Stimulated activated CD4-positive, alpha-beta T cell treated with anti-CD3 and anti-CD28 coated beads, Interleukin-2, amount 100 ng/mL, for 24 hours (primary cell): ENCODE measurements at regions not wholly inside any gene's neighbourhood (a gene's known extent, or its start where the extent isn't known, plus 50 kb on each side); places are given as distances from the start of the nearest gene placed in this dataset.

Source experiments
- DNase-seq, 2 donors: peaks; one replicate each; pipeline ENCODE4 v3.0.0-alpha.2; 2020

DNA sequence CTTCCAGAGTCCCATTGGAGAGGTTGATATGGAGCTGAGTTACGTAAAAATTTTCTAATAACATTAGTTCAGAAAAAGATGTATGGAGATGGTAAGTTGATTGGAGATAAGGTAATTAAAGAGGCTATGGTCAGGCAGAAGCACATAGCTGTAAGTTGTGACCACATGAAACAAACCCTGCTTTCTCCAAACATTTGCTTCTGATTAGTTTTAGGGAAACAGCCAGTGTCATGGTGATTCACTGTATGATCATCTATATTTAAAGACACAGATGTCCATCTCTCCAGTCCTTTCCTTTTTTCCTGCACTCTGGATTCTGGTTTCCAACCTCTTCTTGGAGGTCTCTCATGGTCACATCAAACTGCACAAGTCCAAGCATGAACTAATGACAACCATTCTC is 1550.8 kb upstream of the PIK3C3 start:
- no peak for DNase-seq

DNA sequence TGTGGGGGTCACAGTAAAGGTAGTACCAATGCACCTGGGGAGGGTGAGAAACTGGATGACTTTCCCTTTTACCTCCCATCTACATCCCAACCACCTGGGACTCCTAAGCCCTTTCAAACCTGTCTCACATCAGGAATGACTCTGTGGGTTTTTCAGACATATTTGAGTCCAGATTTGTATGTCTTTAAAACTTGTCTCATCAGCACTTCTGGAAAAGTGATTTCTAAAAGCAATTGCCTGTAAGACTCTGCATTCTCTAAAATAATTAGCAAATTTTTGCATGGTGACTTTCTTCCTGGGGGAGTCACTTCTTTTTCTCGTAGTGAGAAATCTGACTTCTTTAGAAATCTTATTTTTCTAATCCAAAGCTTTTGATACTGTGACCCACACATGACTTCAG is 1553.0 kb upstream of the PIK3C3 start:
- no peak for DNase-seq

DNA sequence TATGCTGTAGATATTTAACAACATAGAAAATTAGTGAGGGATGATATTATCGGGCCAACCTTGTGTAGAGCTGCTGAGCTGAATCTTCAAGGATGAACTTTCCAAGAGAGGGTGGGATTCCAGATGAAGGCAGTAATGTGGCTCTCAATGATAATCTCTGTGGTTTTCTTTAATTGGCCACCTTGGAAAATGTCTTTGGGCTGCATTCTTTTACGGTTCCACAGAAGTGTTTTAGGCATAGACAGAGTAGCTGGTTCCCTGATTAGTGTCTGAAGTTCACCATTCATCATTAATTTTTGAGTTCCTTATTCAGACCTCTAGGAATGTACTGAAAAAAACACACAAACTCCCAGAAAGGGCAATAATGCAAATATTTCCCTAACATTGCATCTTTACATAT is 1566.9 kb upstream of the PIK3C3 start:
- DNase-seq, result no peak

DNA sequence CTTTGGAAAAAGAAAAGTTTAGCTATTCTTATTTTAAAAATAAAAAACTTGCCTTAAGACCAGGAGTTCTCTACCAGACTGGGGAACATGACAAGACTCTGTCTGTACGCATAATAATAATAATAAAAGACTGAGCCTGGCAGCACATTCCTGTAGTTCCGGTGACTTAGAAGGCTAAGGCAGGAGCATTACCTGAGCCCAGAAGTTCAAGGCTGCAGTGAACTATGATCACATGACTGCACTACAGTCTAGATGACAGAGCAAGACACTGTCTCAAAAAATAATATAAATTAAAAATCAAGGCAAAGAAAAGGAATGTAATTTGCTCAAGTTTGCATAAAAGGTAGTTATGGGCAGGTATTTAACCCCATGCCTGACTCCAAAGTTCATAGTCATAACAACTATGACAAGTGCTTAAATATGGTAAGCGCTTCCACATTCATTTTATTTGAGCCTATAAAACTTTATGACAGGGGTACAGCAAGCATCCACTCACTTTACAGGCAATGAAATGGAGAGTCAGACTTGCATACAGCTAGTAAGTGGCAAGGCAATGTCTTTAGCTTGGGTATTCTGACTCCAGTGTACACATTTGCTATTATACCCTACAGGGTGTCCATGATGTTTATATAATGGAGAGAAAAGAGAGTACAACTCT is 1567.8 kb upstream of the PIK3C3 start:
- DNase-seq, result no peak

DNA sequence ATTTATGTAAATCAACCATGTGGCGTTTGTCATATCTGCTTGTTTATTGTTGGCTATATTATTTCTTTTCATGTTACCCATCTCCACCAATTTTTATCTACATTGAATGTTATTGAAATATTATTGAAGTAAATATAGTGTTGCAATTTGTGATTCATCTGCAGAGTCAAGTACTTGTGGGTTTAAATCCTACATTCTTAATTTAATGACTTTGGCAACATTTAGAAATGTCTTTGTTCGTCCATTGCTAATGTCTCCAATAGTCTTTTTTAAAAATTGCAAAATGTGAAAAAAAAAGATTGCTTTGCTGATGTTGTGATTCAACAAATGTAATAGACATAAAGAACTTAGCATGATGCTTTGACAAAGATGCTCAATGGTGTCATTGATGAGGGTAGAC is 1572.8 kb upstream of the PIK3C3 start:
- no peak for DNase-seq

DNA sequence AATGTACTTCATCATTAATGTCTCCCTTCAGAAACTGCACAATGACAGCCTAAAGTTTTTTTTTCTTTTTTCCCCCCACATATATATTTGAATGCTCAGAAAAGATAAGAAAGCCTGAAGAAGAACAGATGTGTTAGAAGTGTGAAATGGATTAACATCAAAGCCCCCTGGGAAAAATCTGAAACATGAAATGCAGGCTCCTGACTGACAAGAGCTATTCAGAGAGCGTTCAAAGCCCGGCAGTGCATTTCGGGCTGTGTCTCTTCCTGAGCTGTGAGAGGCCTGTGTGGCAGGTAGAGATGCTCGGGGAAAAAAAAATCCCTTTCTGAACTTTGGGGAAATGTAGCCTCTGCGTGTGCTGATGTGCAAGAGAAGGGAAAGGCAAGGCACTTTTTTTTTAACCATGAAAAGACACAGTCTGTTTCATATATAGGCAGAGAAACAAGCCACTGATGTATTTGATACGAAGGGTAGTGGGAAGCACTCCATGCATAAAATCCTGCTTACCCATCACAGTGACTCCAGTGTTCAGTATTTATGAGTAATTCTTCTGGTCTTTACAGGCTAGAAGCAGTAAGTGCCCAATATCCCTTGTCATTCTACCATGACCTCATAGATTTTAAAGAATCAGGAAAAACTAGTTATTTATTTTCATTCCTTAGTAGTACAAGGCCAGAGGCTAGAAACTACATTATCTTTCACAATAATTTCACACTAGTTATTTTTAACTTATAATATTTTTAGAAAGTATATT is 1574.2 kb upstream of the PIK3C3 start:
- no peak for DNase-seq

DNA sequence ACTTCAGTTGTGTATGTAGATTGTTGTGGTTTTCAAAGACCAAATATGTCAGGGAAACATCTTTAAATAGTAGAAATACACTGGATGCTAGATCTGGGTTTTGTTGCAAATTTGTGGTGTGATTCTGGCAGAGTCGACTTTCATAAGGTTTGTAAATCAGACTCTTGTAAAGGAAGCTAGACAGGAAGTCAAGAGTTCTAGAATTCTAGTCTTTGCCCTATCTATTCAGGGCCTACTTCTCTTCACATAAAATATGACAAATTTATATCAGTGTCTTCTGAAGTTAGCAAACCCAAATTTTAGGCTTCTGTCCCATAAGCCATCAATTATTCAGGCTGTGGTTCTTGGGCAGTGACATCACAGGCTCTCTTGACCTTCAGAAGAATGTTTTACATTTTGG is 1579.2 kb upstream of the PIK3C3 start:
- DNase-seq, result no peak

DNA sequence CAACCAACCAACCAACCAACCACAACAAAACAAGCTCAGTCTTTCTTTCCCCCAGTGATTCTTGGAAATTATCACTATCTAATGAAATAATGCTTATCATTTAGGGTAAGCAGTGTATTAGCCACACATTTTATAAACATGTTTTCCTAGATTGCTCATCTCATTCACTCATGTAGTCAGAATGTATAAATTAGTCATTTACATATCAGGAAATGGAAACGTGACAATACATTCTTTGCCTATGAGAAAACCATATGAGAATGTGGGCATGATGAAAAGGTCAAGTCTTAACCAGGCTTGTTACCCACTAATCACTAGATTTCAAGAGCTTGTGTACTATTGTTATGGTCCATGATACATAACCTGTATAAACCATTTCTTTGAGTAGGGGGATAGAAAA is 1583.4 kb upstream of the PIK3C3 start:
- DNase-seq, result no peak

DNA sequence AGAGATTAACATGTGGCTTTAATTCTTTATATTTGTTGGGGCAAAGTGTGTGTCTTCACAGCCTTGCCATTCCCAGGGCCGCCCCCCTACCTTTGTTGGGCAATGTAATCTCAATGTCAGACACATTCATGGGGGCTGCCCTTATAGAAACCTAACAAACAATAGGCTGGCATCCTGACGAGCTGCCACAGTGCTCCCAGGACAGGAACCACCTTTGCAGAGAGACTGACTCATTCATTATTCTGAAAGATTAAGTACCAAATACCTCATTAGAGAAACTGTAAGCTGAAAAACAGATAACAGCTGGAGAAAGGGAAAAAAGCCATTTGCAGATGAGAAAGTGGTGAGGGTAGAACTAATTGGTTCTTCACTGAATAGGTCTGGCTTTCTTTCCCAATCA is 1587.5 kb upstream of the PIK3C3 start:
- DNase-seq, result no peak

DNA sequence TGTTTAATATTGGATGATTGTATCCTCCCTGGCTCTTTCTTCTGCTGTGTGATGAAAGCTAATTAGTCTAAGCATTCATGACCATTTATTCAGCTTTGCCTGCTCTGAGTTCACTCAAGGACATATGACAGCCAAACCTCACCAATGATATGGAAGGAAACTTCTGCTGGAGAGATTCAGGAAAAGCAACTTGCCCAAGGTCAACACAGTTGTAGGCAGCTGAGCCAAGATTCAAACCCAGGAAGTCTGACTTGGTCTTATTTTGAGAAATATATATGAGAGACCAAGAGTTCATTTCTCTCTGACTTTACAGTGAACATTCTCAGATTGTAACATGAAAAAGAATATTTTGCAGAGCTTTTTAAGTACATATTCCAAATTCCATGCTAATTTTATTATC is 1588.5 kb upstream of the PIK3C3 start:
- no peak for DNase-seq

DNA sequence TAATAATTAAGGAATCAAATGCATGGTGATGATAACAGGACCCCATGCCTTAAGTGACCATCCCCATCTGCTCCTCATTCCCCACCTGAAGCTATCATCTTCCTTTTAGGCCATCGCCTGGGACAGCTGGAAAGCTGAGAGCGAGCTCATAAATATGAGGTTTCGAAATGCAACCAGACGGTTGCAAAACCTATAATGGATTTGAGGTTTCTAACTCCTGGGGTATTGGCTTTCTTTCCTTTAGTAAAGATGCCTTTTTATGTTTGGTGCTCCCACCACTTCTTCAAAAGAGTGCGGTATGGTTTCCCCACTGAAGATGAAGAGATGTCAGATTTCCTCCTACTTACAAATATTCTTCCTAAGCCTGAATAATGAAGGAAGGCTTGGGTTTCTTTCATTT is 1589.5 kb upstream of the PIK3C3 start:
- DNase-seq, result no peak

DNA sequence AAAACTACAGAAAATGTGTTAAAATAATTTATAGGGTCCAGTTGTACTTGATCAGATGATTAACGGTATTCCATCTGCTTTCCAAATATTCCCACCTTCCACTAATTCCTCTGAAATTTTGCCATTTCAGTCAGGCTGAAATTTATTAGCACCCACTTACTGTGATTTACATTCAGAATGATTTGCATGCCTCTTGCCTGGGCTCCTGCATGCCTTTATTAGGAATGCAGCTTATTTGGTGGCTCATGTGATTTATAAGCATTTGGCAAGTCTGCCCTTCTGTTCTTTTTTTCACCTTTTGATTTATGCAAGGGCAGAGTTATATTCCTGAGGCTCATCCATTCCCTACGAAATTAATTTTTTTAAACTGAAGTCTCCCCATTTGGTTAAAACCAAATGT is 1594.5 kb upstream of the PIK3C3 start:
- DNase-seq, result no peak

DNA sequence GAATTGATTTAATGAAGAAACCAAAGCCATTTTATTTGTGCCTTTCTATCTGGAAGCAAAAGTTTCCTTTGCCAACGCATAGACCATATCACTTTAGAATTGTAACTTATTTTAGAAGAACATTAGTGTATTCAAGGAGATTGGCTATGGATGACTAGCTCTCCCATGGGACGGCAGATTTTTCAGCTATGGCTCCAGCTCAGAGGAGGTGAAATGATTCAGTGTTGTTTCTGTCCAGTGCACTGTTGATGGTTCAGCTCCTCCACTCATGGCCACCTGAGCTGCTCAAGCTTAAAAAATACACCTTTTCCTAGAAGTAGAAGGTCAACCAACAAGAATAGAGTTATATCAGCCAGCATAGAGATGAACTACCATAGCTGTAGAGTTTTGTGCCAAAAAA is 1597.5 kb upstream of the PIK3C3 start:
- DNase-seq, result no peak

DNA sequence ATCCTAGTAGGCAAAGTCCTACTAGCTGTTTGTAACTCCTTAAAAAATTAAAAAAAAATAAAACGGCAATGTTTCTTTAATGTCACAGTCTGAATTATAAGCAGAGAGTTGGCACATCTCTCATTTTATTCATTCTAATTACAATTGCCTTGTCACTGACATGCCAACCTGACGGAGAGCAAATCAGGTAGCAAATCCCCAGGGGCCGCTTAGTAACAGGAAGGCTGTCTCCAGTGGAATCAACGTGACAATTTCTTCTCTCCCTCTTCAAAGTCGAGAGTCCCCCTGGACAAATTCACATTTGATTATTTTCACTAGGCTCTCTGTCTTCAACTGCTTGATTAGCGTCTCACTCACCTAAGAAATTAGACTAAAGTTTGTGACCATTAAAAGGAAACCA is 1598.9 kb upstream of the PIK3C3 start:
- DNase-seq, result no peak

DNA sequence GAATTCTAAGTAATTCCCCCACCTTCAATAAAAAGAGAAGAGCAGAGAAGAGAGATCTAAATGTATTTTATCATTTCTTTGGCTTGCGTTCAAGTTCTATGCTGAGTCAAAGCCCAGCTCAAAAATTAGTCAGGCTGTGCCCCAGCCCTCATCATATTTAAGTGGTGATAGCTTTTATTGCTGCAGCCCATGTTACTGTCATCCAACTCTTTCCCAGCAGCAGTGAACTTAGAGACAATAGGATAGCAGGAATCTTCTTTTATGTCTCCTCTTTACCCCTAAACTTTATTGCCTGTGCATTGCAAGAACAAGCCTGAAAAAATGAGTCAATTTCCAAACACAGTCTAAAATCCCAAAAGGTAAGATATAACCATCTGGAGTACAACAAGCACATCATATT is 1599.3 kb upstream of the PIK3C3 start:
- no peak for DNase-seq

DNA sequence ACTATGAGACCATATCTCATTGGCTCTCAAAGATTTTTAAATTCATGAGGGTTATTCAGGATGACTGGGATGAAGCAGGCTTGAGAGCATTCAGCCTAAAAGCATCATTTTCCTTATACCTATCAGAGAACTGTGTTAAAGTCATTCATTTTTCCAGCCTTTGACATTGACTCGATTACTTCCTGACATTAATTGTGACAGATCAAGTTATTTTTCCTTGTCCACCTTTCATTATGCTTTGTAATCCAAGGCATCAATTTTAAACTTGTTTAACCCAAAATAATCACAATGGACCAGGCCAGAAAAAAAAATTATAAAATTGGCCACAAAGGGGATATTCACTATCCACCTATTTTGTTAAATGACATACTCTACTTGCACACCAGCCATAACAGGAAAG is 1606.8 kb upstream of the PIK3C3 start:
- no peak for DNase-seq

DNA sequence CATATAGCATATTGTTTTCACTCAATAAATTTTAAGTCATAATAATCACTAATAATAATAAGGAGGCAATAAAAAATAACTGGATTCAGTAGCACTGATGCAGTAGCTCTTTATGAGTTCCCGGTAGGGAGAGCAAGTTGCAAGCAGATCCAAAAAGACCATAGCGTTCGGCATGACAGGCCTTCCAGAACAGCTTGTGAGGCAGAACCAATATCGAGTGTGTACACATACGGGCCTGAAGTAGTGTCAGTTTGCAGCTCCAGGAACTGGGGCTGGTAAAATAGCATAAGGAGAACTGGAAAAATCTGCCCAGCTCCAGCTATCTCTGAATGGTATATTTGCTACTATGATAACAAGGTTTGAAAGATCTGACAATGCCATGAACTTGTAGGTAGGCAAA is 1607.8 kb upstream of the PIK3C3 start:
- DNase-seq, result no peak

DNA sequence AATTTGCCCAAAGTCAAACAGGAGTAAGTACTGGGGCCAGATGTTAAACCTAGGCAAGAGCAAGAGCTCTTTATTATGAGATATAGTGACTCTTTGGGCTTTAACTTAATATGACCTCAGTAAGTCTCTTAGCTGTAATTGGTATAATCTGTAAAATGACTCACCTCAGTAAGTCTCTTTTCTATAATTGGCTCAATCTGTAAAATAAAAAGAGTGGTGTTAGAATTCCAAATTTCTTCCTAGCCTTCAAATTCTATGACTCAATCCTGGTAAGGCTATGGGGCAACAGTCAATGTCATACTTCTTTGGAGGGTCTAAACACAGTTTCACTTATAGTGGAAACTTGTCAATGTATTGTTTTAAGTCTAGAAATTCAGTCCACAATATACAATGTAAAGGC is 1608.9 kb upstream of the PIK3C3 start:
- no peak for DNase-seq

DNA sequence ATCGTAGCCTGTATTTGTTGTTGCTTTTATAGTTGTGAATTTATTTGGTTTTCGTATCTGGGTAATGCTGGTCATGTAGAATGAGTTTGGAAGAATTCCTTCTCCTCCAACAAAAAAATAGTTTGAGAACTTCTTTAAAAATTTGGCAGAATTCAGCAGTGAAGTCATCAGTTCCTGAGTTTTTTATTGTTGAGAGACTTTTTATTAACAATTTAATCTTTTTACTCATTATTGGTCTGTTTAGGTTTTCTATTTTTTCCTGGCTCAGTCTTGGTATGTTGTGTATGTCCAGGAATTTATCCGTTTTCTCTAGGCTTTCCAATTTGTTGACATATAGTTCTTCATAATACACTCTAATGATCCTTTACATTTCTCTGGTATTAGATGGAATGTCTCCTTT is 1613.3 kb upstream of the PIK3C3 start:
- DNase-seq, result no peak

DNA sequence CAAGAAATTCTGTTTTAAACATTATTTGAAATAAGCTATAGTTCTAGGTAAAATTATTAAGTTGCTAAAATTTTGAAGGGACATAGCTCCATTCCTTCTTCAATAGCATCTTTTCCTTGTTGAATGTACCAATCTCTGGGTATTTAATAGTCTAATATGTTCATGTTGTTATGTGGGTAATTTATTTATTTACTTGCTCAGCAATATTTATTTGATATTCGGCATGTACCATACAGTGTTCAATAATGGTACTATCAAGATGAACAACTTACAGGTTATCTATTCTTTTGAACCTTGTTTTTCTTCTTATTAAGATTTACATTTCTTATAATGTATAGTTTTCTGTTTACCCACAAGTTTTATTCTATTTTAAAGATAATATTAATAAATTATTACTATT is 1616.8 kb upstream of the PIK3C3 start:
- DNase-seq, result no peak

DNA sequence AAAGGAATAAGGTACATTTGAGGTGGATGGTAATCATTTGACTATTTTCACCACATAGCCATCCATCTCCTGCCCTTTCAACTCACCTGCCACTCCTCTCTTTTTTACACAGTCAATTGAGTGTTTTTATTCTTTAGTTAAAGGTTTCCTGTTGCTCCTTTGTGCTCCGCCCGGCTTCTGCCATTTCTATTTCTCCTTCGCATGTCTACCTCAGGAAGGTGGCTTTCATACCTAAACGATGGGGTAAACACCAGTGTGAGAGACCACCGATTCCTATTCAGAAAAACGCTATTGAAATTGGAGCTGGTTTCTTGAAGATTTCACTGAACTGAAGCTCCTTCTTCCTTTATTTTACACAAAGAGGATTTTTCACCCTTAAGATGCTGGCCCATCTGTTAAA is 1628.0 kb upstream of the PIK3C3 start:
- DNase-seq, result no peak

DNA sequence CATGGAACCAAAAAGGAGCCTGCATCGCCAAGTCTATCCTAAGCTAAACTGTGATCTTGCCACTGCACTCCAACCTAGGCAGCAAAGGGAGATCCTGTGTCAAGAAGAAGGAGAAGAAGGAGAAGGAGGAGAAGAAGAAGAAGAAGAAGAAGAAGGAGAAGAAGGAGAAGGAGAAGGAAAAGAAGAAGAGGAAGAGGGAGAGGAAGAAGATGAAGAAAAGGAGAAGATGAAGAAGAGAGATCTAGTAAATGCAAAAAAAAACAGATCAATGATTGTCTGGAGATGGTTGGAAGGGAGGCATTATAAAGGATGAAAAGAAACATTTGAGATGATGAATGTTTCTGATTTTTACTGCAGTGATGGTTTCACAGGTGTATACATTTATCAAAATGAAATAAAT is 1629.0 kb upstream of the PIK3C3 start:
- no peak for DNase-seq

DNA sequence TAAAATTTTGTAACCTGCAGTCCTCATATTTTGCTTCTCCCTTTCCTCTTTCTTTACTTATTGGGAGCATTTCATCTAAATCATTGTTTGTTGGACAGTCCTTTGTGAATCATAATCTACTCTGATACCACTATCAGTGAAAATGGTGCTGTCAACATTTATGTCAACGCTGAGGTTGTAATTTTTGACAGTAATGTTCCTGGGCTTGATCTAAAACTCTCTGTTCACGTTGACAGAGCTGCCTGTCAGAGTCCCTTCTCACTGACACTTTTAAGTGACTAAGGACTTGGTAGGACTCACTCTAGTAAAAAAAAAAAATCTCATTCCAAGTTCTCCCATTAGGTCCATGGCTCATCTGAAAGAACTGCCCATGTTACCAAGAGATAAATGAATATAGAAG is 1640.8 kb upstream of the PIK3C3 start:
- no peak for DNase-seq

DNA sequence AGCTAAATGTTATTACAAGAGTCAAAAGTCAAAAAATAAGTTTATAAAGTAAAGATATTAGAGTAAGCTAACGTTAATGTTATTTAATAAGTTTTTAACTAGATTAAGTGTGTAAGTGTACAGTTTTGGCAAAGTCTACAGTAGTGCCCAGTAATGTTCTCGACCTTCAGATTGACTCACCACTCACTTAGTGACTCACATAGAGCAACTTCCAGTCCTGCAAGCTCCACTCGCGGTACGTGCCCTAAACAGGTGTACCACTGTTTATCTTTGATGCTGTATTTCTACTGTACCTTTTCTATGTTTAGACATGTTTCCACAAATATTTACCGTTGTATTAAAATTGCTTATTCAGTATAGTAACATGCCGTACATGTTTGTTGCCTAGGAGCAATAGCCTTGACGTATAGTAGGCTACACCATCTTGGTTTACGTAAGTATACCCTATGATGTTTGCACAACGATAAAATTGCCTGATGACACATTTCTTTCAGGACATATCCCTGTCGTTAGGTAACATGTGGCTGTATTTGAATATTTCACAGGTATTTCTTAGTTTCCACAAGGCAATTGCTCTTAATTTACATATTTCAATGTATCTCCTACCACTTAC is 1641.9 kb upstream of the PIK3C3 start:
- DNase-seq, result no peak

DNA sequence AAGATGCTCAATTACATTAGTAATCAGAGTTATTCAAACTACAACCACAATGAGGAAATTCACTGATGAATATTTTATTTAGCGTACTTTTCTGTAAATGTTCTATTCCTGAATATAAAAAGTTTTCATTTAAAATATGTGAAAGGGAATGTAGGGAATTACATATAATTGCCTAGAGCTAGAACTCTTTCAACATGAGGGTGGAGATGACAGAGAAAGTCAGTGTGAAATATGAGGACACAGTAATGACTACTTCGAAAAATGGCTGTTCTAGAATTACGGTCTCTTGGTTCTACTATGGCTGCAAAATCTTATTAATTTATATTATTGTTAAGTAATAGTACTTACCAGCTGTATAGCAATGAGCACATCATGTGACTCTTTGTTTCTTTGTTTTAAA is 1647.4 kb upstream of the PIK3C3 start:
- DNase-seq, result no peak
